Neural progenitor cell (in vitro differentiated cells): ENCODE measurements at regions not wholly inside any gene's neighbourhood (a gene's known extent, or its start where the extent isn't known, plus 50 kb on each side); places are given as distances from the start of the nearest gene placed in this dataset.

ENCODE experiments used
- DNase-seq: peaks from one replicate; pipeline ENCODE4 v3.0.0-alpha.2; 2016; ENCODE audit warnings: low spot score
- H2AFZ ChIP-seq: fragments of 200-600 bp; sonication (generic); replicated peaks from 2 replicates; pipeline ENCODE4 v1.6.1; 2016; ENCODE audit warnings: antibody characterized with exemption
- H3F3A ChIP-seq: fragments of 200-600 bp; sonication (generic); 2 replicates; pipeline ENCODE4 v1.6.1; 2016; ENCODE audit warnings: antibody characterized with exemption, low read depth
- H3K27ac ChIP-seq: fragments of 200-600 bp; sonication (generic); 2 replicates; pipeline ENCODE4 v1.5.1; 2016; ENCODE audit warnings: mild to moderate bottlenecking
- H3K27me3 ChIP-seq: fragments of 200-600 bp; sonication (generic); 2 replicates; pipeline ENCODE4 v1.6.1; 2016; ENCODE audit warnings: mild to moderate bottlenecking, moderate library complexity
- H3K36me3 ChIP-seq: fragments of 200-600 bp; sonication (generic); 2 replicates; pipeline ENCODE4 v1.5.1; 2016
- H3K4me1 ChIP-seq: fragments of 200-600 bp; sonication (generic); 2 replicates; pipeline ENCODE4 v1.6.1; 2016; ENCODE audit warnings: mixed run types
- H3K4me2 ChIP-seq: fragments of 200-600 bp; sonication (generic); 2 replicates; pipeline ENCODE4 v1.6.1; 2016
- H3K4me3 ChIP-seq: fragments of 200-600 bp; sonication (generic); 2 replicates; pipeline ENCODE4 v1.5.1; 2016
- H3K79me2 ChIP-seq: fragments of 200-600 bp; sonication (generic); 2 replicates; pipeline ENCODE4 v1.6.1; 2016; ENCODE audit warnings: low read depth
- H3K9ac ChIP-seq: fragments of 200-600 bp; sonication (generic); 2 replicates; pipeline ENCODE4 v1.6.1; 2016
- H3K9me3 ChIP-seq: fragments of 200-600 bp; sonication (generic); 2 replicates; pipeline ENCODE4 v1.5.1; 2016; ENCODE audit warnings: low read depth
- H4K20me1 ChIP-seq: fragments of 200-600 bp; sonication (generic); 2 replicates; pipeline ENCODE4 v1.6.1; 2016; ENCODE audit warnings: low read depth
- H3K27ac Mint-ChIP-seq: 3 replicates; pipeline ENCODE4 v1.8.0; 2021; ENCODE audit warnings: mixed read lengths
- H3K27me3 Mint-ChIP-seq: 2 replicates; pipeline ENCODE4 v1.8.0; 2022; ENCODE audit warnings: low read depth, mild to moderate bottlenecking, inconsistent platforms, moderate library complexity, mixed read lengths; ENCODE audit not compliant: insufficient read depth
- H3K36me3 Mint-ChIP-seq: 3 replicates; pipeline ENCODE4 v1.8.0; 2021; ENCODE audit warnings: mixed read lengths
- H3K4me1 Mint-ChIP-seq: 3 replicates; pipeline ENCODE4 v1.8.0; 2021; ENCODE audit warnings: mixed read lengths
- H3K4me3 Mint-ChIP-seq: 3 replicates; pipeline ENCODE4 v1.8.0; 2021; ENCODE audit warnings: mild to moderate bottlenecking, moderate library complexity, mixed read lengths
- H3K9me3 Mint-ChIP-seq: 3 replicates; pipeline ENCODE4 v1.8.0; 2020; ENCODE audit warnings: mixed read lengths
- EZH2 ChIP-seq: fragments of 200-600 bp; sonication (generic); IDR thresholded peaks from 2 replicates; pipeline ENCODE4 v1.6.1; 2017; ENCODE audit warnings: antibody characterized with exemption, mild to moderate bottlenecking, moderate library complexity
- EZH2phosphoT487 ChIP-seq: fragments of 200-600 bp; sonication (generic); IDR thresholded peaks from 2 replicates; pipeline ENCODE4 v1.6.1; 2017; ENCODE audit warnings: antibody characterized with exemption
- TF ChIP-seq, protein P1 (sequence below): fragments of 200-600 bp; sonication (generic); IDR thresholded peaks from 2 replicates; pipeline ENCODE4 v1.5.1; 2017; ENCODE audit warnings: antibody characterized with exemption, mild to moderate bottlenecking

DNA sequence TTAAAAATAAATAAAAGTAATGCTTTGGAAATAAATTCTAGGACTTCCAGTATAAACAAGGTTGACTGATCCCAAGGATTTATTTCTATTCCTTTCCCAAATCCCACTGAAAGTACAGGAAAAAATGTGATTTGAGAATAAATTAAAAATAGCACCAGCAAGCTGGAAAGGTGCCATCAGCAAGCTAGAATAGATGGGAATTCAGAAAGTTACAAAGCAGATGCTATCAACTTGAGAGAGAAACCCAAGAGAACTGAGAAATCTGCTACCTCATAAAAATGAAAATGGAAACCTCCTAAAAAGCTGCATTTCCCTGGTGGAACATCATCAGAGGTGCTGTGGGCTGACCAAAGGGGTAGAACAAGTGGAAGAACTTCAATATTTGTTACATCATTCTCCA lies 148.6 kb upstream of the KCNJ3 start:
- no peaks in the 10 kb centered on the region for H3K27me3 Mint-ChIP-seq
- no peak for TF ChIP-seq EZH2phosphoT487
- TF ChIP-seq, protein P1, sequence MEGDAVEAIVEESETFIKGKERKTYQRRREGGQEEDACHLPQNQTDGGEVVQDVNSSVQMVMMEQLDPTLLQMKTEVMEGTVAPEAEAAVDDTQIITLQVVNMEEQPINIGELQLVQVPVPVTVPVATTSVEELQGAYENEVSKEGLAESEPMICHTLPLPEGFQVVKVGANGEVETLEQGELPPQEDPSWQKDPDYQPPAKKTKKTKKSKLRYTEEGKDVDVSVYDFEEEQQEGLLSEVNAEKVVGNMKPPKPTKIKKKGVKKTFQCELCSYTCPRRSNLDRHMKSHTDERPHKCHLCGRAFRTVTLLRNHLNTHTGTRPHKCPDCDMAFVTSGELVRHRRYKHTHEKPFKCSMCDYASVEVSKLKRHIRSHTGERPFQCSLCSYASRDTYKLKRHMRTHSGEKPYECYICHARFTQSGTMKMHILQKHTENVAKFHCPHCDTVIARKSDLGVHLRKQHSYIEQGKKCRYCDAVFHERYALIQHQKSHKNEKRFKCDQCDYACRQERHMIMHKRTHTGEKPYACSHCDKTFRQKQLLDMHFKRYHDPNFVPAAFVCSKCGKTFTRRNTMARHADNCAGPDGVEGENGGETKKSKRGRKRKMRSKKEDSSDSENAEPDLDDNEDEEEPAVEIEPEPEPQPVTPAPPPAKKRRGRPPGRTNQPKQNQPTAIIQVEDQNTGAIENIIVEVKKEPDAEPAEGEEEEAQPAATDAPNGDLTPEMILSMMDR: no peak
- no peak for TF ChIP-seq EZH2
- H3K27ac Mint-ChIP-seq: no peak overlapping the region
- H2AFZ ChIP-seq: no peak overlapping the region
- H3K4me3 Mint-ChIP-seq: no peak overlapping the region
- no peaks in the 10 kb centered on the region for H3K79me2 ChIP-seq
- no peak overlapping the region for H3K4me2 ChIP-seq
- no peaks in the 10 kb centered on the region for H4K20me1 ChIP-seq
- peaks cover 19% of the 10 kb centered on the region for H3K9me3 Mint-ChIP-seq
- H3K27ac ChIP-seq: no peak overlapping the region
- no peak for DNase-seq
- H3K9ac ChIP-seq: no peak overlapping the region
- H3K36me3 ChIP-seq: no peaks in the 10 kb centered on the region
- no peaks in the 10 kb centered on the region for H3K9me3 ChIP-seq
- no peaks in the 10 kb centered on the region for H3K4me1 Mint-ChIP-seq
- H3F3A ChIP-seq: no peaks in the 10 kb centered on the region
- no peaks in the 10 kb centered on the region for H3K27me3 ChIP-seq
- H3K4me1 ChIP-seq: no peaks in the 10 kb centered on the region
- no peaks in the 10 kb centered on the region for H3K36me3 Mint-ChIP-seq
- no peak overlapping the region for H3K4me3 ChIP-seq

DNA sequence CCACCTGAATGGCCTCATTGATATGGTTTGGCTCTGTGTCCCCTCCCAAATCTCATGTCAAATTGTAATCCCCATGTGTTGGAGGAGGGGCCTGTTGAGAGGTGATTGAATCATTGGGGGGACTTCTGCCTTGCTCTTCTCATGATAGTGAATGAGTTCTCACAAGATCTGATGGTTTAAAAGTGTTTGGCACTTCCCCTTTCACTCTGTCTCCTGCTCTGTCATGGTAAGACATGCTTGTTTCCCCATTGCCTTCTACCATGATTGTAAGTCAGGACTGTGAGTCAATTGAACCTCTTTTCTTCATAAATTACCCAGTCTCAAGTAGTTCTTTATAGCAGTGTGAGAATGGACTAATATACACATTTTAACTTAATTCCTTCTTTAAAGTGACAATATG lies 146.8 kb upstream of the KCNJ3 start:
- Histone ChIP-seq H3K4me2 (no peak overlapping the region), H3K9ac (no peak overlapping the region), H2AFZ (no peak overlapping the region), H3K27me3 (no peaks in the 10 kb centered on the region), H3K9me3 (no peaks in the 10 kb centered on the region), H3K27ac (no peak overlapping the region), H3K79me2 (no peaks in the 10 kb centered on the region), H3F3A (no peaks in the 10 kb centered on the region), H3K4me3 (no peak overlapping the region), H3K4me1 (no peaks in the 10 kb centered on the region), H4K20me1 (no peaks in the 10 kb centered on the region), H3K36me3 (no peaks in the 10 kb centered on the region)
- TF ChIP-seq, protein P1: no peak
- no peak for TF ChIP-seq EZH2
- TF ChIP-seq EZH2phosphoT487: no peak
- H3K9me3 Mint-ChIP-seq: peaks cover 10% of the 10 kb centered on the region
- no peaks in the 10 kb centered on the region for H3K36me3 Mint-ChIP-seq
- H3K27ac Mint-ChIP-seq: no peak overlapping the region
- H3K4me3 Mint-ChIP-seq: no peak overlapping the region
- no peaks in the 10 kb centered on the region for H3K4me1 Mint-ChIP-seq
- no peak for DNase-seq
- H3K27me3 Mint-ChIP-seq: no peaks in the 10 kb centered on the region

DNA sequence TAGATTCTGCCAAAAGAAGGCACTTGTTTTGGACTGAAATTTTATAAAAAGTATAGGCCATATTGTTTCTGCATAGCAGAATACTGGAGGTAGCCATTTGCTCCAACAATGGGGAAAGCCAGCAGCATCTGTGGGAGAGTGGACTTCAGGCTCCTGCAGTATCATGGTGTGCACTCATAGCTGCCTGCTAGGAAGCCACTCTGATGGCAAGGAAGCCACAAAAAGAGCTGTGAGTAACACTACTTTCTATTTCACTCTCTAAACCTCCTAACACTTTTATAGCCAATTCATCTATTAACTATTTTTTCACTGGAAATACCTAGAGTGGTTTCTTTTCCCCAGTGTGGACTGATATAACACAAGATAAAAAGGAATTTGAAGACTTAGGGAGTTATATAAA lies 144.4 kb upstream of the KCNJ3 start:
- Mint-ChIP-seq H3K27ac (no peak overlapping the region), H3K4me1 (no peaks in the 10 kb centered on the region), H3K36me3 (no peaks in the 10 kb centered on the region), H3K9me3 (no peaks in the 10 kb centered on the region), H3K27me3 (no peaks in the 10 kb centered on the region), H3K4me3 (no peak overlapping the region)
- H3K4me1 ChIP-seq: no peaks in the 10 kb centered on the region
- no peaks in the 10 kb centered on the region for H3K27me3 ChIP-seq
- H2AFZ ChIP-seq: no peak overlapping the region
- no peak overlapping the region for H3K4me2 ChIP-seq
- DNase-seq: no peak
- H3K4me3 ChIP-seq: no peak overlapping the region
- H3K36me3 ChIP-seq: no peaks in the 10 kb centered on the region
- no peak overlapping the region for H3K9ac ChIP-seq
- no peaks in the 10 kb centered on the region for H3K9me3 ChIP-seq
- H4K20me1 ChIP-seq: no peaks in the 10 kb centered on the region
- no peaks in the 10 kb centered on the region for H3F3A ChIP-seq
- no peak overlapping the region for H3K27ac ChIP-seq
- H3K79me2 ChIP-seq: no peaks in the 10 kb centered on the region
- TF ChIP-seq EZH2phosphoT487 (no peak), EZH2 (no peak)
- TF ChIP-seq, protein P1: no peak

DNA sequence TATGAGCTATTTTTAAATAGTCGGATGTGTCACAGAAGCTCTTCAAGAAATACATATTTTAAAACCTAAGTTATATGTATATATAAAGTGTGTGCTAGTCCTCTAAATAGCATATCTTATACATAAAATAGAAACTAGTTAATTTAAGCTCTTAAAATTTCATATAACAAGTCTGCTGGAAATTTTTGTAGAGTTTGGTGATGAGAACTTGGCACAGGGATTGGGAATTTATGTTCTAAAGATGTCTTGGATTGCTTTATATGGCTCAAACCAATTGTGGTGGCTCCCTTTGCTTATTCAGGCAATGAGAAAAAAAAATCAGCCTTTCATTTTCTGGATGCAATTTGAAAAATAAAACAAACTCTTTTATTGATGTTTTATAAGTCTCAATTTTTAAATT lies 142.8 kb upstream of the KCNJ3 start:
- Mint-ChIP-seq H3K36me3 (no peaks in the 10 kb centered on the region), H3K27ac (no peak overlapping the region), H3K9me3 (no peaks in the 10 kb centered on the region), H3K4me3 (no peak overlapping the region), H3K27me3 (no peaks in the 10 kb centered on the region), H3K4me1 (no peaks in the 10 kb centered on the region)
- no peak overlapping the region for H3K27ac ChIP-seq
- H4K20me1 ChIP-seq: no peaks in the 10 kb centered on the region
- no peaks in the 10 kb centered on the region for H3K4me1 ChIP-seq
- no peak overlapping the region for H3K4me2 ChIP-seq
- H3K9ac ChIP-seq: no peak overlapping the region
- H3K4me3 ChIP-seq: no peak overlapping the region
- TF ChIP-seq EZH2 (no peak), EZH2phosphoT487 (no peak)
- TF ChIP-seq, protein P1: no peak
- H3K9me3 ChIP-seq: no peaks in the 10 kb centered on the region
- H3F3A ChIP-seq: no peaks in the 10 kb centered on the region
- DNase-seq: no peak
- no peaks in the 10 kb centered on the region for H3K36me3 ChIP-seq
- H2AFZ ChIP-seq: no peak overlapping the region
- H3K79me2 ChIP-seq: no peaks in the 10 kb centered on the region
- H3K27me3 ChIP-seq: no peaks in the 10 kb centered on the region
